GM12878 (cell line): ENCODE measurements at regions not wholly inside any gene's neighbourhood (a gene's known extent, or its start where the extent isn't known, plus 50 kb on each side); places are given as distances from the start of the nearest gene placed in this dataset.

Experiments
- BHLHE40 ChIP-seq, 2 experiments: fragments of 450-650 bp in 1 of 2; IDR thresholded peaks; 2 replicates each; pipeline ENCODE4 v1.6.1; 2011 to 2017; ENCODE audit warnings: low read depth in 2 of 2, borderline replicate concordance in 1 of 2, improper control_type of control experiment in 1 of 2, low read length in 1 of 2, mild to moderate bottlenecking in 1 of 2
- CHD1 ChIP-seq: IDR thresholded peaks from 2 replicates; pipeline ENCODE4 v1.6.1; 2012; ENCODE audit warnings: low read depth, low read length, improper control_type of control experiment
- SUPT20H ChIP-seq: IDR thresholded peaks from 2 replicates; pipeline ENCODE4 v1.6.1; 2011; ENCODE audit warnings: low read depth, mild to moderate bottlenecking, low read length, moderate library complexity, borderline replicate concordance; ENCODE audit not compliant: control insufficient read depth
- ZNF384 ChIP-seq: IDR thresholded peaks from 2 replicates; pipeline ENCODE4 v1.6.1; 2012; ENCODE audit warnings: low read depth, mild to moderate bottlenecking, low read length, improper control_type of control experiment, borderline replicate concordance
- ZNF592 ChIP-seq: fragments of 450-650 bp; IDR thresholded peaks from 2 replicates; pipeline ENCODE4 v1.6.1; 2017; ENCODE audit warnings: mild to moderate bottlenecking, moderate library complexity
- ZNF687 ChIP-seq: fragments of 450-650 bp; IDR thresholded peaks from 2 replicates; pipeline ENCODE4 v1.6.1; 2017; ENCODE audit warnings: mild to moderate bottlenecking, moderate library complexity

- TF ChIP-seq ZNF592: no peak
- TF ChIP-seq CHD1: no peak
- no peak for TF ChIP-seq SUPT20H
- no peak for TF ChIP-seq BHLHE40 (IDR thresholded peaks at IDR 0.05; ENCODE audit: borderline replicate concordance in 1 of 2, low read depth in 2 of 2, low read length in 1 of 2)
- no peak for TF ChIP-seq ZNF687
- peak; percentile 42; the same call in 1 of the 2 replicates for TF ChIP-seq ZNF384
Measured at GRCh38 chr3:26932752-26933151, 310.2 kb downstream of the LRRC3B start (continued).
